K562 (cell line): ENCODE measurements at regions not wholly inside any gene's neighbourhood (a gene's known extent, or its start where the extent isn't known, plus 50 kb on each side); places are given as distances from the start of the nearest gene placed in this dataset.
A peak's percentile ranks its signal among the peaks of the same experiment; 100 is the strongest.

Source experiments
- CTCF ChIP-seq, 3 experiments: IDR thresholded peaks in 2 of 3; conservative IDR thresholded peaks in 1 of 3; 2 replicates each; pipeline ENCODE4 v1.5.1; 2011 to 2012; ENCODE audit warnings: low read length in 3 of 3, mild to moderate bottlenecking in 3 of 3, control low read depth in 2 of 3, improper control_type of control experiment in 1 of 3, inconsistent platforms in 1 of 3, low read depth in 1 of 3, mixed read lengths in 1 of 3, moderate library complexity in 1 of 3; ENCODE audit not compliant: insufficient read depth in 2 of 3
- E2F4 ChIP-seq: sonication (generic); formaldehyde crosslinking; IDR thresholded peaks from 2 replicates; pipeline ENCODE4 v1.8.0; 2022; ENCODE audit warnings: mild to moderate bottlenecking, low read depth, missing genetic modification reagents
- HDGF ChIP-seq: fragments of 450-650 bp; IDR thresholded peaks from 2 replicates; pipeline ENCODE4 v1.6.1; 2016
- REST ChIP-seq, 2 experiments: fragments of 450-650 bp; formaldehyde crosslinking in 1 of 2; IDR thresholded peaks; 2 replicates each; pipeline versions ENCODE4 v1.4.0 to v1.6.1; 2014 to 2020; ENCODE audit warnings: mild to moderate bottlenecking in 2 of 2, borderline replicate concordance in 1 of 2, low read depth in 1 of 2
- ZNF165 ChIP-seq: fragments of 250-450 bp; sonication (Bioruptor Pico); IDR thresholded peaks from 2 replicates; pipeline ENCODE4 v1.4.0; 2020; ENCODE audit warnings: borderline replicate concordance

GRCh38 chr1:90800012-90800717, 83.1 kb upstream of the BARHL2 start (continued):
- TF ChIP-seq REST (IDR thresholded peaks at IDR 0.05; ENCODE audit: borderline replicate concordance) (peak; percentile 36; the same call in 1 of the 2 replicates), REST (CRISPR knock-in tag; IDR thresholded peaks at IDR 0.05; ENCODE audit: low read depth) (no peak), E2F4 (CRISPR knock-in tag) (no peak), HDGF (no peak), CTCF (IDR thresholded peaks at IDR 0.05 in 2 of 3, conservative IDR thresholded peaks at IDR 0.05 in 1 of 3; ENCODE audit: insufficient read depth in 2 of 3, low read depth in 1 of 3, low read length in 3 of 3) (peak in 2 of 3 experiments; percentile 12 to 48; a peak in 3 of 6 replicates), ZNF165 (CRISPR knock-in tag) (no peak)
